ENCODE measurements at regions not wholly inside any gene's neighbourhood (a gene's known extent, or its start where the extent isn't known, plus 50 kb on each side); places are given as distances from the start of the nearest gene placed in this dataset.
"Not testable (repeated sequence)": the region's sequence is repeated elsewhere in the genome, so short reads cannot be mapped to it uniquely, and the experiment has no call there.

- DNase-seq (ENCODE audit: low spot score) = no peak
These were observed 85.1 kb downstream of the GNL3L start for GRCh38 chrX:54615109-54615508.

GRCh38 chrX:54633641-54634040, 103.6 kb downstream of the GNL3L start:
- DNase-seq (ENCODE audit: low spot score) = no peak

GRCh38 chrX:54639018-54639345, 109.0 kb downstream of the GNL3L start:
- no peak for DNase-seq (ENCODE audit: low spot score)

GRCh38 chrX:54639346-54640102, 109.5 kb downstream of the GNL3L start:
- DNase-seq (ENCODE audit: low spot score) = peak; percentile 96

- DNase-seq (ENCODE audit: low spot score) = no peak
These were observed 110.2 kb downstream of the GNL3L start for GRCh38 chrX:54640103-54640690.

- DNase-seq (ENCODE audit: low spot score) = no peak
These were observed 110.7 kb downstream of the GNL3L start for GRCh38 chrX:54640736-54641135.

- DNase-seq (ENCODE audit: low spot score) = no peak
These were observed 111.5 kb downstream of the GNL3L start for GRCh38 chrX:54641530-54641929.

- not testable (repeated sequence) for DNase-seq (ENCODE audit: low spot score)
These were observed 117.6 kb downstream of the GNL3L start for GRCh38 chrX:54647607-54648006.

- no peak for DNase-seq (ENCODE audit: low spot score)
These were observed 129.5 kb downstream of the GNL3L start for GRCh38 chrX:54659547-54659946.

GRCh38 chrX:54675762-54676161, 122.3 kb downstream of the ITIH6 start:
- DNase-seq (ENCODE audit: low spot score) = no peak

GRCh38 chrX:54695231-54695630, 102.8 kb downstream of the ITIH6 start:
- DNase-seq (ENCODE audit: low spot score) = no peak

- DNase-seq (ENCODE audit: low spot score) = peak; percentile 10
These were observed 102.1 kb downstream of the ITIH6 start for GRCh38 chrX:54695816-54696487.

Measured in kidney tubule cell (primary cell).